K562 (cell line): ENCODE measurements at regions not wholly inside any gene's neighbourhood (a gene's known extent, or its start where the extent isn't known, plus 50 kb on each side); places are given as distances from the start of the nearest gene placed in this dataset.

Experiments
- ATAC-seq: fragments of 200-7000 bp; cut with Tn5 transposase; 3 replicates; pipeline ENCODE4 v1.9.1; 2020; ENCODE audit warnings: moderate library complexity
- BruUV-seq: library from RNA; stranded (reverse); fragments of 400-500 nt; replicated peaks from 2 replicates; lab custom pipeline; 2021; lab: Mats Ljungman, UMichigan
- CTCF ChIA-PET: fragments of 300-600 bp; formaldehyde crosslinking; extraction: SDS; loops from one replicate; lab custom pipeline; 2021; ENCODE audit warnings: low intra/inter-chr PET ratio; lab: Yijun Ruan, JAX
- POLR2A ChIA-PET: fragments of 300-600, 350-650 bp; sonication (Branson Sonifier 250); formaldehyde crosslinking; extraction: SDS; loops from one replicate; lab custom pipeline; 2021; ENCODE audit warnings: antibody characterized with exemption, inconsistent platforms; lab: Yijun Ruan, JAX
- DNase-seq, 4 experiments: peaks; one replicate each; pipeline versions ENCODE4 v3.0.0 to v3.0.0-alpha.2; 2011 to 2018; ENCODE audit warnings: low spot score in 3 of 4, mixed read lengths in 3 of 4; ENCODE audit errors: extremely low read depth in 1 of 4
- FAIRE-seq: peaks from 2 replicates; lab custom pipeline; 2011; peaks lifted over from hg19 to GRCh38; lab: Jason Lieb, UNC
- H2AFZ ChIP-seq: 2 replicates; pipeline ENCODE4 v1.6.0; 2011; ENCODE audit warnings: low read depth, low read length, control low read depth, inconsistent platforms
- H3K27ac ChIP-seq: fragments of 200-600 bp; 3 replicates; pipeline ENCODE4 v1.8.0; 2011; ENCODE audit warnings: low read depth, mild to moderate bottlenecking, control low read depth, inconsistent platforms, low read length, moderate library complexity, mixed read lengths; ENCODE audit errors: extremely low read depth
- H3K27me3 ChIP-seq, 2 experiments: fragments of 300-600 bp in 1 of 2; 2 replicates in 1 of 2; 3 replicates in 1 of 2; pipeline versions ENCODE4 v1.6.0 to v1.8.0; 2011; ENCODE audit warnings: inconsistent platforms in 2 of 2, low read length in 2 of 2, mild to moderate bottlenecking in 1 of 2, mixed read lengths in 1 of 2, moderate library complexity in 1 of 2; ENCODE audit not compliant: control insufficient read depth in 2 of 2, insufficient read depth in 2 of 2
- H3K36me3 ChIP-seq: fragments of 300-600 bp; 3 replicates; pipeline ENCODE4 v1.8.0; 2011; ENCODE audit warnings: mild to moderate bottlenecking, low read length, inconsistent platforms; ENCODE audit not compliant: control insufficient read depth, insufficient read depth
- H3K4me1 ChIP-seq, 2 experiments: fragments of 200-600 bp in 1 of 2; replicated peaks in 1 of 2; 2 replicates in 1 of 2; 3 replicates in 1 of 2; pipeline versions ENCODE4 v1.5.1 to v1.8.0; 2011; ENCODE audit warnings: inconsistent platforms in 2 of 2, low read length in 2 of 2, mild to moderate bottlenecking in 1 of 2, mixed read lengths in 1 of 2, moderate library complexity in 1 of 2; ENCODE audit not compliant: control insufficient read depth in 2 of 2, insufficient read depth in 2 of 2
- H3K4me2 ChIP-seq: 2 replicates; pipeline ENCODE4 v1.6.1; 2011; ENCODE audit warnings: low read length, control low read depth, inconsistent platforms, mixed read lengths; ENCODE audit not compliant: insufficient read depth
- H3K4me3 ChIP-seq: fragments of 200-600 bp; sonication (generic), shearing (Covaris generic); 2 replicates; pipeline ENCODE4 v1.5.1; 2016; ENCODE audit warnings: control low read depth, inconsistent platforms
- H3K79me2 ChIP-seq: fragments of 200-600 bp; 3 replicates; pipeline ENCODE4 v1.8.0; 2011; ENCODE audit warnings: low read length, inconsistent platforms; ENCODE audit not compliant: control insufficient read depth, insufficient read depth
- H3K9ac ChIP-seq, 2 experiments: 2 replicates each; pipeline versions ENCODE4 v1.6.0 to v1.6.1; 2011; ENCODE audit warnings: low read depth in 2 of 2, low read length in 2 of 2, control low read depth in 1 of 2, inconsistent platforms in 1 of 2, mild to moderate bottlenecking in 1 of 2, mixed read lengths in 1 of 2; ENCODE audit not compliant: insufficient read depth in 1 of 2
- H3K9me1 ChIP-seq: one replicate; pipeline ENCODE4 v1.6.0; 2011; ENCODE audit warnings: inconsistent platforms, mild to moderate bottlenecking, low read length, moderate library complexity; ENCODE audit not compliant: control insufficient read depth, insufficient read depth
- H3K9me3 ChIP-seq: replicated peaks from 2 replicates; pipeline ENCODE4 v1.5.1; 2011; ENCODE audit warnings: low read depth, low read length, inconsistent platforms; ENCODE audit not compliant: control insufficient read depth, insufficient read depth
- H4K20me1 ChIP-seq: replicated peaks from 2 replicates; pipeline ENCODE4 v1.6.1; 2011; ENCODE audit warnings: low read length, inconsistent platforms, mixed read lengths; ENCODE audit not compliant: control insufficient read depth, insufficient read depth
- ELF4 ChIP-seq: fragments of 450-650 bp; formaldehyde crosslinking; IDR thresholded peaks from 2 replicates; pipeline ENCODE4 v1.4.0; 2022; ENCODE audit warnings: missing genetic modification characterization
- HES1 ChIP-seq: fragments of 450-650 bp; IDR thresholded peaks from 2 replicates; pipeline ENCODE4 v1.6.1; 2016; ENCODE audit warnings: low read depth, mild to moderate bottlenecking, moderate library complexity
- HMGN3 ChIP-seq: IDR thresholded peaks from 2 replicates; pipeline ENCODE4 v1.6.1; 2011; ENCODE audit warnings: borderline replicate concordance, low read depth, mild to moderate bottlenecking, mixed read lengths, low read length; ENCODE audit not compliant: insufficient read length; ENCODE audit errors: extremely low read depth
- MAX ChIP-seq: sonication (generic); formaldehyde crosslinking; IDR thresholded peaks from 2 replicates; pipeline ENCODE4 v1.9.0; 2022; ENCODE audit warnings: mild to moderate bottlenecking, missing genetic modification reagents
- NELFE ChIP-seq: IDR thresholded peaks from 2 replicates; pipeline ENCODE4 v1.6.1; 2011; ENCODE audit warnings: mild to moderate bottlenecking; ENCODE audit not compliant: insufficient read depth, insufficient read length
- PATZ1 ChIP-seq: fragments of 250-450 bp; sonication (Bioruptor Pico); IDR thresholded peaks from 2 replicates; pipeline ENCODE4 v1.5.0; 2020; ENCODE audit warnings: mild to moderate bottlenecking, borderline replicate concordance
- PHTF2 ChIP-seq: fragments of 250-450 bp; sonication (Bioruptor Pico); IDR thresholded peaks from 2 replicates; pipeline ENCODE4 v1.5.0; 2021; ENCODE audit warnings: mild to moderate bottlenecking
- STAT5A ChIP-seq: IDR thresholded peaks from 2 replicates; pipeline ENCODE4 v1.6.1; 2012; ENCODE audit warnings: low read length, inconsistent platforms, borderline replicate concordance
- ZNF217 ChIP-seq: sonication (generic); formaldehyde crosslinking; IDR thresholded peaks from 2 replicates; pipeline ENCODE4 v1.8.0; 2022; ENCODE audit warnings: mild to moderate bottlenecking, missing genetic modification reagents
- WGBS: fragments of 100-300 bp; shearing (Covaris generic); methylation state at CpG from one replicate; pipeline ENCODE4 v1.1.6; 2016; ENCODE audit warnings: low coverage, mixed read lengths; ENCODE audit not compliant: insufficient coverage; ENCODE audit errors: missing lambda C conversion rate; 5-methylcytosine and 5-hydroxymethylcytosine counted together
- in situ Hi-C: fragments of 300-500 bp; cut with MboI; formaldehyde crosslinking; loops from 4 replicates; pipeline ENCODE4 v1.15.0; 2018; ENCODE audit warnings: inconsistent platforms, mixed read lengths
- intact Hi-C: fragments of 100-400 bp; cut with micrococcal nuclease; formaldehyde crosslinking; loops from 2 replicates; pipeline ENCODE4 v1.14.2; 2022

GRCh38 chr18:38634117-38634516 is 1068.5 kb upstream of the CELF4 start:
- 0% methylated on average over 2 of the region's 2 CpGs for WGBS
- FAIRE-seq, result no peak

More at GRCh38 chr18:38634117-38634516, 1068.5 kb upstream of the CELF4 start:
- no peak for DNase-seq
- Histone ChIP-seq H3K4me3 (no peak overlapping the region), H4K20me1 (no peaks in the 10 kb centered on the region), H3K79me2 (no peaks in the 10 kb centered on the region), H3K27me3 (no peaks in the 10 kb centered on the region), H3K9me3 (no peaks in the 10 kb centered on the region), H3K36me3 (no peaks in the 10 kb centered on the region), H3K27ac (no peak overlapping the region), H3K4me1 (no peaks in the 10 kb centered on the region), H3K9ac (no peak overlapping the region), H3K4me2 (no peak overlapping the region), H2AFZ (no peak overlapping the region), H3K9me1 (no peaks in the 10 kb centered on the region)
- in situ Hi-C loops, result no loop called here
- no peak for ATAC-seq
- CTCF ChIA-PET, result no interaction called here
- TF ChIP-seq ELF4 (no peak), MAX (CRISPR knock-in tag) (no peak), STAT5A (no peak), PATZ1 (CRISPR knock-in tag) (no peak), ZNF217 (CRISPR knock-in tag) (no peak), NELFE (no peak), PHTF2 (no peak), HMGN3 (no peak), HES1 (no peak)
- POLR2A ChIA-PET, result interaction anchor here (0.5 to 0.6 kb wide), 2 partner anchors 700 to 893 kb away, joined by 3 read pairs; no protein-coding TSS in a partner anchor
- intact Hi-C loops, result no loop called here
- no TSS peak for BruUV-seq
